HFF-Myc (cell line): ENCODE measurements at regions not wholly inside any gene's neighbourhood (a gene's known extent, or its start where the extent isn't known, plus 50 kb on each side); places are given as distances from the start of the nearest gene placed in this dataset.

Experiments
- DNase-seq: peaks from one replicate; pipeline ENCODE4 v3.0.0-alpha.2; 2011; ENCODE audit warnings: low read depth; ENCODE audit errors: extremely low read depth
- H3K4me3 ChIP-seq: replicated peaks from 2 replicates; pipeline ENCODE4 v1.5.1; 2011; ENCODE audit warnings: low read depth, mild to moderate bottlenecking, control low read depth, low read length
- TF ChIP-seq, protein P1 (sequence below): IDR thresholded peaks from 2 replicates; pipeline ENCODE4 v1.5.1; 2012; ENCODE audit warnings: mild to moderate bottlenecking, low read depth, low read length, control low read depth; ENCODE audit errors: missing control alignments

DNA sequence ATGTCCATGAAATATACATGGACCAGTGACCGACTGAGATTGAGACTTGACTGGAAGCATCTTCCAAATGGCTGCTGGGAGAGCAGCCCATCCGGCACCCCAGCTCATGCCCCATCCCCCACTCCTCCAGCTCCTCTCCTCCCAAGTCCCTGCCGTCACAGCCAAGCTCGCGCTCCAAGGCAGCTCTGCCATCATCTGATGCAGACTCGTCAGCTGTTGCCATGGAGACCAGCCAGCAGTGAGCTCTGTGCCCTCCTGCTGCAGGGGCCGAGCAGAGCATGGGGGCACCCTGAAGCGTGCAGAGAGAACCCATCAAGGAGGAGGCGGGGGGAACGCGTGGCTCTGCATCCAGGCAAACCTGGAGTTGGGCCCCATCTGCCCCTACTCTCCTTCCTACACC lies 74.5 kb upstream of the TNRC6C start:
- TF ChIP-seq, protein P1, sequence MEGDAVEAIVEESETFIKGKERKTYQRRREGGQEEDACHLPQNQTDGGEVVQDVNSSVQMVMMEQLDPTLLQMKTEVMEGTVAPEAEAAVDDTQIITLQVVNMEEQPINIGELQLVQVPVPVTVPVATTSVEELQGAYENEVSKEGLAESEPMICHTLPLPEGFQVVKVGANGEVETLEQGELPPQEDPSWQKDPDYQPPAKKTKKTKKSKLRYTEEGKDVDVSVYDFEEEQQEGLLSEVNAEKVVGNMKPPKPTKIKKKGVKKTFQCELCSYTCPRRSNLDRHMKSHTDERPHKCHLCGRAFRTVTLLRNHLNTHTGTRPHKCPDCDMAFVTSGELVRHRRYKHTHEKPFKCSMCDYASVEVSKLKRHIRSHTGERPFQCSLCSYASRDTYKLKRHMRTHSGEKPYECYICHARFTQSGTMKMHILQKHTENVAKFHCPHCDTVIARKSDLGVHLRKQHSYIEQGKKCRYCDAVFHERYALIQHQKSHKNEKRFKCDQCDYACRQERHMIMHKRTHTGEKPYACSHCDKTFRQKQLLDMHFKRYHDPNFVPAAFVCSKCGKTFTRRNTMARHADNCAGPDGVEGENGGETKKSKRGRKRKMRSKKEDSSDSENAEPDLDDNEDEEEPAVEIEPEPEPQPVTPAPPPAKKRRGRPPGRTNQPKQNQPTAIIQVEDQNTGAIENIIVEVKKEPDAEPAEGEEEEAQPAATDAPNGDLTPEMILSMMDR: no peak
- no peak overlapping the region for H3K4me3 ChIP-seq
- DNase-seq: no peak

DNA sequence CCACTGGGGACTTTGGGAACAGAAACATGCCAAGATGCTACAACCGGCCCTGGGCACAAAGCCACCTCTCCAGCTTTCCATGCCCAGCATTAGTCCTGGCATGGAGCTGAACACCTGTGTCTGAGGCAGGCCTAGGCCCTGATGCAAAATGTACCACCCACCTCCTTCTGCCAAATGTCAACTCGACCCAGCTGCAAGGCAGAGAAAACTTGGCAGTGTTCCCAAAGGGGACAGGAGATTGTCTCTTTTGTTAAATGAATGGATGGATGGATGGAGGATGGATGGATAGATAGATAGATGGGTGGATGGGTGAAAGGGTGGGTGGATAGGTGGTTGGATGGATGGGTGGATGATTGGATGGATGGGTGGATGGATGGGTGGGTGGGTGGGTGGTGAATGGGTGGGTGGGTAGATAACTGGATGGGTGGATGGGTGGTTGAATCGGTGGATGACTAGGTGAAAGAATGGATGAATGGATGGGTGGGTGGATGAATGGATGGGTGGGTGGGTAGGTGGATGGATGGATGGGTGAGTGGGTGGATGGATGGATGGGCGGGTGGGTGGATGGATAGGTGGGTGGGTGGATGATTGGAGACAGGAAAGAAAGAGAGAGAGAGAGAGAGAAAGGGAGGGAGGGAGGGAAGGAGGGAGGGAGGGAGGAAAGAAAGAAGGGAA lies 73.4 kb upstream of the TNRC6C start:
- TF ChIP-seq, protein P1: no peak
- H3K4me3 ChIP-seq: no peak overlapping the region
- DNase-seq: no peak

DNA sequence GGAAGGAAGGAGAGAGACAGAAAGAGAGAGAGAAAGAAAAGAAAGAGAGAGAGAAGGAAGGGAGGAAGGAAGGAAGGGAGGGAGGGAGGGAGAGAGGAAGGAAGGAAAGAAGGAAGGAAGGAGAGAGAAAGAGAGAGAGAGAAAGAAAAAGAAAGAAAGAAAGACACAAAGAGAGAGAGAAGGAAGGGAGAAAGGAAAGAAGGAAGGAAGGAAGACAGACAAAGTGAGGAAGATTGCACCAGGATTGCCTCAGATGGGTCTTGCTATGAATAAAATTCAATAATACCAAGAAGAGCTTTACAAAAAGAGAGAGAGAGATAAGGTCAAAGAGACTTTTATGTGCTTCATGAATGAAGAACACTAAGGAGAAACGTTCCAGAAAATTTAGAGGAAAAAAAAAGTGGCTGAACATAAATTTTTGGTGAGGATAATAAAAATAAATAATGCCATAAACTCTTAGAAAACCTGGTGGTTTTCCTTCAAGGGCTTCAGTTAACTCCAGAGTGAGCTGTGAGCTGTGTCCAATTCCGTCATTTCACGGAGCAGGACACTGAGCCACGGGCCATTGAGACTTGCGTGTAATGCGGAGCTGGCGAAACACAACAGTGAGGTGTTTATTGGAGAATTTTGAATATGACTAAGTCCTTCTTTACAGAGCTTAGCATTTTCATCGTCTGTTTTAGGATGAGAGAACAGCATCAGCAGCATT lies 72.7 kb upstream of the TNRC6C start:
- TF ChIP-seq, protein P1: no peak
- no peak overlapping the region for H3K4me3 ChIP-seq
- DNase-seq: no peak

DNA sequence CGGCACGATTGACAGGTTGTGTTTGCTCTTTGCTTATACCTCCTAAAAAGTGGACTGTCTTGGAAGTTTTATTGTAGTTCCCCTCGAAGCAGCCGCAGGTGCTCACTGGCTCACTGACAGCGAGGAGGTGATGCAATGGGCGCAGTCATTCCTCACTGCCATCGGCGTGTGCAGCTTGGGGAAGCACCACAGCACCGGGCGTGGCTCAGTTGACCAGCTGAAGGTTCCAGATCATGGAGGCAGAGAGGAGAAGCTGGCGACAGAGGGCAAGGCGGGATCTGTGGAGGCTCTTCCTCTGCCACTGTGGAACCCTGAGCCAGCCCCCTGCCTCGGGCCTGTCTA lies 72.1 kb upstream of the TNRC6C start:
- DNase-seq: no peak
- no peak overlapping the region for H3K4me3 ChIP-seq
- TF ChIP-seq, protein P1: no peak

DNA sequence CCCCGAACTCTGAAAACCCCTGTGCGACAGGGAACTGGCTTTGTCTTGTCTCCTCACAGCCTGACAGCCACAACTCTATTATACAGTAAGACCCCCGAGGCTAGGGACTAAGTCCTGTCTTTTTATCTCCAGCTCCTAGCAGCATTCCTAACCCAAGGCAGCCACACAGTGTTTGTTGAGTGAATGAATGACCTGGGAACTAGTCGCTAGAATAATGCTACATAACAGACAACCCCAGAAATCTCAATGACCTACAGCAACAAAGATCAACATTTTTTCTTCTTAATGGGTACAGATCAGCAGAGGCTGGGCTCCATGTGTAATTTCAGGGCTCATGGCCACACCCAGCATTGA lies 71.4 kb upstream of the TNRC6C start:
- TF ChIP-seq, protein P1: no peak
- H3K4me3 ChIP-seq: peak overlapping the region; percentile 44
- DNase-seq: no peak

DNA sequence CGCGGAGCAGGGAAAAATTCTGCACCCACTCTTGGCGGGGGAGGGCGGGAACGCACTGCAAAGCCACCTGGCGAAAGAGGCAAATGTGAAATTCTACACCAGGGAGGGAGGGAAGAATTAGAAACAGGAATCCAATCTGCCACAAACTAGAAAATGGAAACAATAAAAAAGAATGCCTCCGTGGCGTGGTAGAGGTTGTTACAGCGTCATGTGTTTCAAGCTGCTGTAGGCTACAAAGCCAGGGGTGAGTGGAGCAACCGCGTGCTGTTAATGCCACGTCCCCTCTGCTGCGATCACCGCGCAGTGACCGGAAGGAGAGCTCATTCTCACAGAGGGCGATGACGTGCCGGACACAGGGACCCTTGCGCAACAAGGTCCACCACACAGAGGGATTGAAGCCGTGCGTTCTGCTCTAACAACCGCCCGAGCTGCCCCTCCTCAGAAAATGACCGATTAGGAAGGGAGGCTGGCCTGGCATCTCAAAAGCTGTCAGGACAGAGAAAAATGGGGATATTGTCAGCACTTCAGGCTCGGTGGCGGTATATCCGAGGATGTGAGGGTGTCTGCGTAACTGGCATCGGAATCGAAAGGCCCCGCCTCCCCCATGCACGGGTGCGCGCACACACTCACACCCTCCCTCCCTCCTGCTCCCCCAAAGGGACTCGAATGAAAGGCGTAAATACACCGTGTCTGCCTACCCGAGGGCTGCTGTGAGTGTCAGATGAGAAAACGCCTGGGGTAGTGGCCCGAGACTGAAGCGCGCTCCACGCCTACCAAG lies 70.8 kb upstream of the TNRC6C start:
- peak overlapping the region; percentile 44 for H3K4me3 ChIP-seq
- DNase-seq: no peak
- TF ChIP-seq, protein P1: no peak
